OCI-LY7 (cell line): ENCODE measurements at regions not wholly inside any gene's neighbourhood (a gene's known extent, or its start where the extent isn't known, plus 50 kb on each side); places are given as distances from the start of the nearest gene placed in this dataset.

Experiments used
- CTCF ChIP-seq: fragments of 200-600 bp; sonication (generic); conservative IDR thresholded peaks from 2 replicates; pipeline ENCODE4 v1.5.1; 2014; ENCODE audit warnings: mild to moderate bottlenecking, antibody characterized with exemption, low read length, moderate library complexity, mixed read lengths
- EZH2phosphoT487 ChIP-seq: fragments of 200-600 bp; sonication (generic); IDR thresholded peaks from 2 replicates; pipeline ENCODE4 v1.6.1; 2018; ENCODE audit warnings: low read depth, borderline replicate concordance, mild to moderate bottlenecking, mixed run types, antibody characterized with exemption, low read length, moderate library complexity, mixed read lengths

- TF ChIP-seq CTCF, result no peak
- TF ChIP-seq EZH2phosphoT487, result no peak
Measured at GRCh38 chr2:215677481-215677880, 241.6 kb upstream of the FN1 start.
